Chondrocyte (in vitro differentiated cells): ENCODE measurements at regions not wholly inside any gene's neighbourhood (a gene's known extent, or its start where the extent isn't known, plus 50 kb on each side); places are given as distances from the start of the nearest gene placed in this dataset.

Experiments used
- DNase-seq: peaks from one replicate; pipeline ENCODE4 v3.0.0; 2021; ENCODE audit warnings: mixed read lengths, low spot score
- H3K27ac Mint-ChIP-seq: one replicate; pipeline ENCODE4 v1.8.0; 2021; ENCODE audit warnings: mild to moderate bottlenecking, moderate library complexity, mixed read lengths; ENCODE audit not compliant: unreplicated experiment
- H3K27me3 Mint-ChIP-seq: 2 replicates; pipeline ENCODE4 v1.8.0; 2021; ENCODE audit warnings: low read depth, mixed read lengths
- H3K36me3 Mint-ChIP-seq: 2 replicates; pipeline ENCODE4 v1.8.0; 2021; ENCODE audit warnings: low read depth, mixed read lengths
- H3K4me1 Mint-ChIP-seq: 2 replicates; pipeline ENCODE4 v1.8.0; 2021; ENCODE audit warnings: low read depth, mild to moderate bottlenecking, mixed read lengths
- H3K4me3 Mint-ChIP-seq: one replicate; pipeline ENCODE4 v1.8.0; 2021; ENCODE audit warnings: mild to moderate bottlenecking, moderate library complexity, mixed read lengths; ENCODE audit not compliant: unreplicated experiment
- H3K9me3 Mint-ChIP-seq: 2 replicates; pipeline ENCODE4 v1.8.0; 2021; ENCODE audit warnings: low read depth, mixed read lengths
- TF ChIP-seq, protein P1 (sequence below): fragments of 200-600 bp; sonication (generic); IDR thresholded peaks from 2 replicates; pipeline ENCODE4 v1.5.0; 2021; ENCODE audit warnings: antibody characterized with exemption, mild to moderate bottlenecking, moderate library complexity

DNA sequence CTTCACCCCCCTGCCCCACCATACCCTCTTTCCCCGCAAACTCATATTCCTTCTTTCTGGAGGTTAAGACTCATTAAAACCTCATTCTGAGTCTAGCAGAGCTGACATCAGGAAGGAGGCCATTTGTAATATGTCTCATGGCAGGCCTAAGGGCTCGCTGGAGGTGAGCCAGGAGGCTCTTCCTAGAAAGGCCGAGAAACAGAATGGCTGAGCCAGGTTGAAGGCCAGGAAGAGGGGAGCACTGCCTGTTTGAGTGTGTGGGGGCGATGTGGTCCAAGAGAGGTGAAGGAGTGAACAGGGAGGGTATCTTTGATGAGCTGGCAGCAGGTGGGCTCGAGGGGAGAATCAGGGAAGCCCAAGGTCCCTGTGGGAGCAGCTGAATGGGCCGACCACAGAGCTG lies 317.3 kb downstream of the TLE3 start:
- H3K27ac Mint-ChIP-seq: no peak overlapping the region
- peaks cover 20% of the 10 kb centered on the region for H3K4me1 Mint-ChIP-seq
- peaks cover 15% of the 10 kb centered on the region for H3K27me3 Mint-ChIP-seq
- peaks cover 5% of the 10 kb centered on the region for H3K36me3 Mint-ChIP-seq
- no peak overlapping the region for H3K4me3 Mint-ChIP-seq
- TF ChIP-seq, protein P1, sequence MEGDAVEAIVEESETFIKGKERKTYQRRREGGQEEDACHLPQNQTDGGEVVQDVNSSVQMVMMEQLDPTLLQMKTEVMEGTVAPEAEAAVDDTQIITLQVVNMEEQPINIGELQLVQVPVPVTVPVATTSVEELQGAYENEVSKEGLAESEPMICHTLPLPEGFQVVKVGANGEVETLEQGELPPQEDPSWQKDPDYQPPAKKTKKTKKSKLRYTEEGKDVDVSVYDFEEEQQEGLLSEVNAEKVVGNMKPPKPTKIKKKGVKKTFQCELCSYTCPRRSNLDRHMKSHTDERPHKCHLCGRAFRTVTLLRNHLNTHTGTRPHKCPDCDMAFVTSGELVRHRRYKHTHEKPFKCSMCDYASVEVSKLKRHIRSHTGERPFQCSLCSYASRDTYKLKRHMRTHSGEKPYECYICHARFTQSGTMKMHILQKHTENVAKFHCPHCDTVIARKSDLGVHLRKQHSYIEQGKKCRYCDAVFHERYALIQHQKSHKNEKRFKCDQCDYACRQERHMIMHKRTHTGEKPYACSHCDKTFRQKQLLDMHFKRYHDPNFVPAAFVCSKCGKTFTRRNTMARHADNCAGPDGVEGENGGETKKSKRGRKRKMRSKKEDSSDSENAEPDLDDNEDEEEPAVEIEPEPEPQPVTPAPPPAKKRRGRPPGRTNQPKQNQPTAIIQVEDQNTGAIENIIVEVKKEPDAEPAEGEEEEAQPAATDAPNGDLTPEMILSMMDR: no peak
- peaks cover 11% of the 10 kb centered on the region for H3K9me3 Mint-ChIP-seq
- no peak for DNase-seq

GRCh38 chr15:69780981-69781380 lies 316.7 kb downstream of the TLE3 start:
- no peak overlapping the region for H3K27ac Mint-ChIP-seq
- peaks cover 11% of the 10 kb centered on the region for H3K9me3 Mint-ChIP-seq
- H3K4me3 Mint-ChIP-seq: no peak overlapping the region
- TF ChIP-seq, protein P1: no peak
- DNase-seq: no peak
- H3K36me3 Mint-ChIP-seq: peaks cover 4% of the 10 kb centered on the region
- H3K4me1 Mint-ChIP-seq: peaks cover 20% of the 10 kb centered on the region
- H3K27me3 Mint-ChIP-seq: peaks cover 18% of the 10 kb centered on the region

DNA sequence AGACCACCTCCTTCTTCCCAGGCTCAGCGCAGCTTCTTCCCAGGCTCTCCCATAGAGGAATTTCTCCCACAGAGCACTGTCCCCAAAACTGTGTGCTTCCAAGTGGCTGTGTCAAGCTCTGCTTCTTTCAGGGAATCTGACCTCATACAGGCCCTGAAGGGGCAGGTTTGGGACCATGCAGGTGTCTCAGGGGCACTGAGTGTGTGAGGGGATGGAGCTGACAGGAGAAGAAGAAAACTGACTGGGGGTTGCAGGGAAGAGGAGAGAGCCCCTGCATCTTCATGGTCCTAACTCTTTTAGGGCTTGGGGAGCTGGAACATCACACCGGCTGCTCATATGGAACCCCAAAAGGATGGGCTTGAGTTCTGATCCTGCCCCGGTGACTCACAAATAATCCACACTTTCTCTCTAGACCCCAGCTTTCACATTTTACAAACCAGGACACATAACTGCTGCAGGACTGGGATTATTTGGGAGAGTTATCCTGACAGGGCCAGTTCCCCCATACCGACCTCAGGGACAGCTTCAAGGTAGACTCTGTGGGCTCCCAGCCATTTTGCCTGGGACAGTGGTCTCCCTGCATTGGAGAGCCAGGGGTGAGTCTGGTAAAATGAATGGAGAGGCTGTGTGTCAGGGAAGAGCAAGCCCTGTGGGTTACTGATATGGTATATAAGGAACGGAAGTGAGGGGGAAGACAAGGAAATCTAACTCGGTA lies 316.1 kb downstream of the TLE3 start:
- no peak for DNase-seq
- TF ChIP-seq, protein P1: no peak
- H3K27ac Mint-ChIP-seq: no peak overlapping the region
- H3K4me3 Mint-ChIP-seq: no peak overlapping the region
- peaks cover 20% of the 10 kb centered on the region for H3K4me1 Mint-ChIP-seq
- peaks cover 18% of the 10 kb centered on the region for H3K27me3 Mint-ChIP-seq
- H3K9me3 Mint-ChIP-seq: peaks cover 11% of the 10 kb centered on the region
- H3K36me3 Mint-ChIP-seq: peaks cover 4% of the 10 kb centered on the region

DNA sequence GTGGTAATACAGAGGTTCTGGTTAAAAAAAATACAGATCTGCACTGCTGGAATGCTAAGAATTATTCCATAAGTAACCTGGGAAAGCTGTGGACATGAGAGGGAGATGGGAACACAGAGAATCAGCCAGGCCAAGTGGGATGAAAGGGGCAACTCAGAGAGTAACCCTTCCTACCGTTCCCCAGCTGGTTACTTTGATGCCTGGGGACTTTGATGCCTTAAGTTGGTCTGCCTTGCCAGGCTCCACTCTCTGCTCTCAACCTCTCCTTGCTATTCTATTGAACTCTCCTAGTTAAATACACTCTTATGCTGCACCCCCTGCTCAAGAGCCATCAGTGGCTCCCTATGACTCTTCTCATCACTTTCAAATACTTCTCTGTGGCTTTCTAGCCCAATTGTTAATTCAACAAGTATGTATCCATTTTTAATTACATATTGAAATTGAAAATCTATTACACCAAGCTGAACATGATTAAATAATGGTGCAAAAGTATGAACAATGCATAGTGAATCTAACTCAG lies 315.5 kb downstream of the TLE3 start:
- peaks cover 20% of the 10 kb centered on the region for H3K27me3 Mint-ChIP-seq
- no peak overlapping the region for H3K27ac Mint-ChIP-seq
- TF ChIP-seq, protein P1: no peak
- H3K9me3 Mint-ChIP-seq: peaks cover 8% of the 10 kb centered on the region
- no peak overlapping the region for H3K4me3 Mint-ChIP-seq
- H3K4me1 Mint-ChIP-seq: peaks cover 20% of the 10 kb centered on the region
- DNase-seq: no peak
- H3K36me3 Mint-ChIP-seq: peaks cover 4% of the 10 kb centered on the region

DNA sequence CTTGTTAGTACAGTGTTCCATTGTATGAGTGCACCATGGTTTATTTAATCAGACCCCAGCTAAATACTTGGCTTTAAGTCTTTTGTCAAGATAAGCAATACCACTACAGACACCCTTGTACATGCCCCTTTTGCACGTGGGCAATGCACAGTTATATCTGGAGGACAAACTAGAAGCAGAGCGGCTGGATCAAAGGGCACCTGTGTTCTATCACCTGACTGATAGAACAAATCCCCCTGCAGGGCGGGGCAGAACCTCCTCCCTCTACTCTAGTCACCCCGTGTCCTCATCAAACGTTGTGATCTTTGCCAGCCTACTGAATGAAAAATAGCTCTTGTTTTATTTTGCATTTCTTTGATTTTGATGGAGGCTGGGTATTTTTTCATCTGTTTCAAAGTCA lies 314.9 kb downstream of the TLE3 start:
- no peak overlapping the region for H3K27ac Mint-ChIP-seq
- H3K4me3 Mint-ChIP-seq: no peak overlapping the region
- peaks cover 20% of the 10 kb centered on the region for H3K4me1 Mint-ChIP-seq
- TF ChIP-seq, protein P1: no peak
- DNase-seq: no peak
- H3K9me3 Mint-ChIP-seq: peaks cover 2% of the 10 kb centered on the region
- peaks cover 15% of the 10 kb centered on the region for H3K27me3 Mint-ChIP-seq
- no peaks in the 10 kb centered on the region for H3K36me3 Mint-ChIP-seq
